GM12864 (cell line): ENCODE measurements at regions not wholly inside any gene's neighbourhood (a gene's known extent, or its start where the extent isn't known, plus 50 kb on each side); places are given as distances from the start of the nearest gene placed in this dataset.

Experiments used
- DNase-seq: peaks from one replicate; pipeline ENCODE4 v3.0.0-alpha.2; 2011; ENCODE audit warnings: low read depth
- H3K4me3 ChIP-seq: 2 replicates; pipeline ENCODE4 v1.5.1; 2011; ENCODE audit warnings: mild to moderate bottlenecking, low read depth, low read length, control low read depth
- TF ChIP-seq, protein P1 (sequence below): IDR thresholded peaks from 2 replicates; pipeline ENCODE4 v1.5.1; 2011; ENCODE audit warnings: low read depth, mild to moderate bottlenecking, moderate library complexity, low read length, control low read depth, inconsistent platforms; ENCODE audit errors: missing control alignments

DNA sequence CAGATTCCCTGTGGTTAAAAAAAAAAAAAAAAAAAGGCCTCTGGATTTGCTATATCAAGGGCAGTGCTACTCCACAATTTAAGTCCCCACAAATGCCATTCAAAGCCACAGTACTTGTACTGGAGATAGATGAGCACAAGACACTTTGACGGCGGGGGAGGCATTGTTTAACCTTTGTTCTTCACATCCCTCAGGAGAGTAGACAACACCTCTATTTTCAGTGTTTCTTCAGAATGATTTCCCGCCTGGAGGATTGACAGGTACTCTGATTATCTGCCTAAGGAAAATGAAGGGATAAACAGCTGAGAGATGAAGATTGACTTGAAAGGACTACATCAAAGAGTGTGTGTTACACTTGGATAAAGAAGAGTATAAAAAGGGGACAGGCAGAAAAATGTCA, 58.7 kb downstream of the OTOL1 start:
- TF ChIP-seq, protein P1, sequence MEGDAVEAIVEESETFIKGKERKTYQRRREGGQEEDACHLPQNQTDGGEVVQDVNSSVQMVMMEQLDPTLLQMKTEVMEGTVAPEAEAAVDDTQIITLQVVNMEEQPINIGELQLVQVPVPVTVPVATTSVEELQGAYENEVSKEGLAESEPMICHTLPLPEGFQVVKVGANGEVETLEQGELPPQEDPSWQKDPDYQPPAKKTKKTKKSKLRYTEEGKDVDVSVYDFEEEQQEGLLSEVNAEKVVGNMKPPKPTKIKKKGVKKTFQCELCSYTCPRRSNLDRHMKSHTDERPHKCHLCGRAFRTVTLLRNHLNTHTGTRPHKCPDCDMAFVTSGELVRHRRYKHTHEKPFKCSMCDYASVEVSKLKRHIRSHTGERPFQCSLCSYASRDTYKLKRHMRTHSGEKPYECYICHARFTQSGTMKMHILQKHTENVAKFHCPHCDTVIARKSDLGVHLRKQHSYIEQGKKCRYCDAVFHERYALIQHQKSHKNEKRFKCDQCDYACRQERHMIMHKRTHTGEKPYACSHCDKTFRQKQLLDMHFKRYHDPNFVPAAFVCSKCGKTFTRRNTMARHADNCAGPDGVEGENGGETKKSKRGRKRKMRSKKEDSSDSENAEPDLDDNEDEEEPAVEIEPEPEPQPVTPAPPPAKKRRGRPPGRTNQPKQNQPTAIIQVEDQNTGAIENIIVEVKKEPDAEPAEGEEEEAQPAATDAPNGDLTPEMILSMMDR = no peak
- H3K4me3 ChIP-seq = no peak overlapping the region
- no peak for DNase-seq

DNA sequence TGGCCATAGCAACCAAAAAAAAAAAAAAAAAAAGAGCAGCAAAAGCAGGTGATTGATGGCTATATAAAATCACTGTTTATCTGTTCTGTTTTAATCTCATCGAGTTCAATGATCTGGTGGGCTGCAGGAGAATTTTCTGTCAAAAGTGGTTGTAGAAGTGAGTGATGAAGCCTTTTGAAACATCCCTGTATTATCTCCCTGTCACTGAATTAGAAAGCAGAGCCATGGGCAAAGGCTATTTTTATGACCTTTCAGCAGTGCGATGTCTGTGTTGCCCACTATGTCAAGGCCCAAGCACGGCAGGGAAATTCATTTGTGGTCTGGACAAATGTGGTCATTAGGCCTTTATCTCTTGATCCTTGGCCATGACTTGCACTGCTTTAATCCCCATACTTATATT, 59.9 kb downstream of the OTOL1 start:
- no peak overlapping the region for H3K4me3 ChIP-seq
- TF ChIP-seq, protein P1 = no peak
- DNase-seq = no peak

DNA sequence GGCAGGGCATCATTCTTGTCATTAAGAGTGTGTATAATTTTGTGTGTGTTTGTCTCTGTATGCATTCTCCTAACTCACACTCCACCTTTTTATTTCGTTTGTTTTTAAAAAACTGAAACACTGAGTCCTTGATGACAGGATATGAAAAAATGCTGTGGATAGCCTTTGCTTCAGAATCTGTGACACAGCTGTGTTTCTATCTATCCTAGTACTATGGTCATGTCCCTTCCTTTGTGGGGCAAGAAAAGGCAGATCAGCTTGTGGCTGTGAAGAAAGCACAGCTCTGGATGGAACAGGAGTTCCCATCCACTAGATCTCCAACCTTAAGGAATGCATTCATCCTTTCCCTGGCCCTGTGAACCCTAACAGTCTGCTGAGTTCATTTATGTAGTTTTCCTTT, 60.3 kb downstream of the OTOL1 start:
- TF ChIP-seq, protein P1 = no peak
- no peak for DNase-seq
- no peak overlapping the region for H3K4me3 ChIP-seq

DNA sequence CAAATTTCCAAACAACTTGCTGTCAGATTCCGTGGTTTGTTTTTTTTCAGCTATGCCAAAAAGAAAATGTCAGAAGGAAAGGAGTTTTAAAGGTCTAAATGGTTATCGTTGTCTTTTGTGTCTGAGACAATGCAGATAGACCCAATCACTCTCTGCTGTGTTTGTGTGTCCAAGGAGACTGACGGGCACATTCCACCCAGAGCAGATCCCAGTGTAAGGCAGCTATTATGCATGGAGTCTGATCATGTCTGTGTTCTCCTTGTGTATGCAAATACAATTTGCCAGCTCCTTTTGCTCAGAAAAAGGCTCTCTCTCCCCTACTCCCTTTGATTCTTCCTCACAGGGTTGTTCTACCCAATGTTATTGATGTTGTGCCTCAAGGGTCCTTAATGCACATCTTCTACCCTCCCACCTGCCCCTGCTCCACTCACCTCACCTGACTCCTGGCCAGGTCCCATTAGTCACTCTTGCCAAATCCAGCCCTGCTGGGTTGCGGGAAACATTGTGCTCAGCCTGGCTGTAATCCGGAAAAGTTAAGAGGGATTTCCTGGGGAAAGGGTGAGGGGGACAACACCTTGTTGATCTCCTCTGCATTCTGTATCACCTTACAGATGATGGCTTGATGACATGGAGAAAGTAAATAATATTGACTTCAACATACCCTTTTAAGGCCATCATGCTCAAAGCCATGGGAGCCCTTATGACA, 61.0 kb downstream of the OTOL1 start:
- no peak for DNase-seq
- H3K4me3 ChIP-seq = no peak overlapping the region
- TF ChIP-seq, protein P1 = no peak

DNA sequence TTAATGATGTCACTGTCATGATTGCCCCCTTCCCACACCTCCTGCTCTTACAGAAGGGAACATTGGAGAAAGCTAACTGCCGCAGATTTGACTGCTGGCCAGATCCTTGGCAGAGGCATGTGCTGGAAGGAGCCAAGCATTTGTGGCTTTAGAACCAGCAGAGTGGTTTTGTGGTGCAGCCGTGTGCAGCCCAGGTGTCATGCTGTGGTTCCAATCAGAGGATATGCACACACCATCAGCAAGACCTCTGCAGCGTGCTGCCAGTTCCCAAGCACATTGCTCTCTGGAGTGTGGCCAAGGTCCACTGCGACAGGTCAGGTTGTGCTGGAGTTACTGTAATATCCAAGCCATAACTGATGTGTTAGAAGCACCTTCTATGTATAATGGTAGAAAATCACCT, 61.6 kb downstream of the OTOL1 start:
- no peak for DNase-seq
- TF ChIP-seq, protein P1 = no peak
- no peak overlapping the region for H3K4me3 ChIP-seq

DNA sequence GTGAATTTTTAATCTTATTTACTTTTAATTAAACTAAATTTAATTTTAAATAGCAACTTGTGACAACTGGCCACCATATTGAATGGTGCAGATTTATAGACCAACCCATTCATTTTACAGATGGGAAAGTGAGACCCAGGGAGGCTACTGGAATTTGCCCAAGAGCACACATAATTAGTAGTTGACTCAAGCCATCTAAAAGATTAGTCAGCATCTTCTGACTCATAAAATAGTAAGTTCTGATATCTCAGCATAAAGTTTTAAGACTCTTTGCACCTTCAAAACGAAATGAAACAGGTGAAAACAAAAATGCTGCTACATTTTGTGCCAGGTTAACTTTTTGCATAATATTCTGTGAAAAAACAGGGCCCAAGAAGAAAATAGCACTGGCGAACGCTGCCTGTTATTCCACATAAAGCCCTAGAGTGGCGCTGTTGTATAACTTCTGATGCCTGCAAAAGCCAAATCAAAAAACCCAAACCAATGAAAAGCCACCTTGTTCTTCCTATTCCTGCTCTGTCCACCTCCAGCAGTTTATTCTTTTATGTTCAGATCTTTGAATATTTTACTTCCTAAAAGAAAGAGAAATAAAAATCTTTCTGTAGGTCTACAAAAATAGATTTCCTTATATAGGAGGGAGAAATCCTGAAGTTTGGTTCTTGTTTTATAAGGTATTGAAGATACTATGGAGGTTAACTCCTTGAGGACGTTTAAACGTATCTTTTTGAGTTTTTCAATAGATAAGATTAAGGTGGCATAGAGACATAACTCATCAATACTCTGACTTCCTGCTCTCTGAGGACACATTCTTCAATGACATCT, 62.8 kb downstream of the OTOL1 start:
- TF ChIP-seq, protein P1 = peak; percentile 74
- H3K4me3 ChIP-seq = no peak overlapping the region
- DNase-seq = no peak
